ENCODE measurements at regions not wholly inside any gene's neighbourhood (a gene's known extent, or its start where the extent isn't known, plus 50 kb on each side); places are given as distances from the start of the nearest gene placed in this dataset.
"Not testable (repeated sequence)": the region's sequence is repeated elsewhere in the genome, so short reads cannot be mapped to it uniquely, and the experiment has no call there.

- DNase-seq, result no peak
These were observed 600.5 kb downstream of the LTN1 start for GRCh38 chr21:28391938-28392849.

- no peak for DNase-seq
These were observed 605.5 kb downstream of the LTN1 start for GRCh38 chr21:28387220-28387619.

GRCh38 chr21:28385845-28386244, 606.8 kb downstream of the LTN1 start:
- DNase-seq, result no peak

GRCh38 chr21:28381000-28381745, 611.5 kb downstream of the LTN1 start:
- not testable (repeated sequence) for DNase-seq

DNA sequence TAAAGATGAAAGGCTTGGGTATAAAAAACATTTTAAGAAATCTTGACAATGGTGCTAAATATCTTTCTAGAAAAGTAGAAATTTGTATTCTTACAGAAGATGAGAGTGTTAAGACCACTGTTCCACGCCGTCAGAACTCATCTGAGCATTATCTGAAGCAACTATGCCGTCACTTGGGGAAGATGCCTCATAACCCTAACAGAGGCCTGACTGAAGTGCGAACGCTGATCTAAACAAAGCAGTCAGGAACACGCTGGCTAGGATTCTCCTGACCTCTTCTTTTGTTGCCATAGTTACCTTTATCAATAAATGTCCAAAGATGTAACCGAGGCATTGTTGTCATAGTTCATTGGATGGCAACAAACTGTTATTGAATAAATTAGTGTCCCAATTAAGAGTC, 612.4 kb downstream of the LTN1 start:
- DNase-seq, result no peak

- DNase-seq, result no peak
These were observed 614.7 kb downstream of the LTN1 start for GRCh38 chr21:28378026-28378425.

DNA sequence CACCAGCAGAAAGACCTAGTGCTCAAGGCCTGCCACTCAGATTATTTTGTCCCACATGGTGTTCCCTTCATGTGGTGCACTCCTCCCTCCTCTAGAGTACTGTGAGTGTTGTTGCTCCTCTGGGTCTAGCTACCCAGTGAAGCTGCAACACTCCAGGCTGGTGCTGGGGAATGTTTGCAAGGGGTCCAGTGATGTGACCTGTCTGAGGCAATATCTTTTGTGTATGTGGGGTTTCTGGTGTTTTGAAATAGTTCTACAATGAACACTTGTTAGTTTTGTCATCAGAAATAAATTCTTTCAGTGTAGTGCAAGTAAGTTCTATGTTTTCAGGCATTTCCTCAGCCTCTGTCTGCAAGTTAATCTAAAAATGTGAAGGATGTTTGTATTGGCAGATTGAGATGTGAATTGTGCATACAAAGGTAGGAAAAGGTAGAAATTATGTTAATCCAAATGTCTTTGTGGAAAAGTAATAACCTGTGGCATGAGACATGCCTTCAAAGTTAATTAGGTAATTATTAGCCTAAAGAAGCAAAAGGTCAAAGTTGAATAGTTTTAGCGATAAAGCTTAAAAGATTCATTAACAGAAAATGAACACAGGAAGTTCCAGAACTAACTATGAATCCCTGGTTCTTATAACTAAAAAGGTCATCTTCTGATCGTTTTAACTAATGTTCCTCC, 616.8 kb downstream of the LTN1 start:
- DNase-seq, result no peak

DNA sequence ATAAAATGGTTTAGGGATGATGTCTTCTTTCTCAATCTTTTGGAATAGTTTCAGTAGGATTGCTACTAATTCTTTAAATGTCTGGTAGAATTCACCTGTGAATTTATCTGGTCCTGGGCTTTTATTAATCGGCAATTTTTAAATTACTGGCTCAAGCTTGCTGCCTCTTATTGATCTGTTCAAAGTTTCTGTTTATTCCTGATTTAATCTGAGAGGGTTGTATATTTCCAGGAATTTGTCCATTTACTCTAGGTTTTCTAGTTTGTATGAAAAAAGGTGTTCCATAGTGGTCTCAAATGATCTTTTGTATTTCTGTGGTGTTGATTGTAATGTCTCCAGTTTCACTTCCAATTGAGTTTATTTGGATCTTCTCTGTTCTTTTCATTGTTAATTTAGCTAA, 617.8 kb downstream of the LTN1 start:
- DNase-seq, result no peak

GRCh38 chr21:28371713-28372112, 621.0 kb downstream of the LTN1 start:
- DNase-seq, result no peak

DNA sequence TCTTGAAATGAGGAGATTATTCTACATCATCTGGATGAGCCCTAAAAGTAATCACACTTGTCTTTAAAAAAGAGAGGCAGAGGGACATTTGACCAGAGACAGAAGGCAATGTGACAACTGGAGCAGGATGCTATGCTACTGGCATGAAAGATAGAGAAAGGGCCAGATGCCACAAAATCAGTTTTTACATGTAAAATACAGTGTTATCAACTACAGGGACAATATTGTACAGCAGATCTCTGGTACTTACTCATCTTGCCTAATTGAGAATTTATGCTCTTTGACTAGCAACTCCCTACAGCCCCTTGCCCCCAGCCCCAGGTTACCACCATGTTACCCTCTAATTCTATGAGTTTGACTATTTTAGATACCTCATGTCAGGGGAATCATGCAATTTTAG, 633.4 kb downstream of the LTN1 start:
- no peak for DNase-seq

- DNase-seq, result no peak
These were observed 634.0 kb downstream of the LTN1 start for GRCh38 chr21:28358702-28359101.

DNA sequence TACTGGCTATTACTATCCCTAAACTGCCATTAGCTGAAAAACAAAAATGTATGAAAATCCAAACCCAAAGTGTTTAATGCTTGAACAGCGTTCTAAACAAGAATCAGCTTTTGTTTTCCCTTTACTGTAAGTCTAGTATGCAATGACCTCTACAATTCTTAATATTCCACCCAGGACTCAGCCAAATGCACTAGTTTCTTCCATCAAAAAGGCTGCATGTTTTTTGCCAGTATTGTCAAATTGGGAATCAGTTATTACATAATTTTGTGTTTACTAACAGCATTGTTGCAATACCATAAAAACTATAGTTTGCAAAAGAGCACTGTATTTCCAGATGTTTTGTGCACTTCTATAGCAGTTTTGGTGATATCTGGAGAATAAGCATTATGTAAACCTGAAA, 634.5 kb downstream of the LTN1 start:
- no peak for DNase-seq

GRCh38 chr21:28357743-28358142, 634.9 kb downstream of the LTN1 start:
- DNase-seq, result no peak

- DNase-seq, result no peak
These were observed 636.3 kb downstream of the LTN1 start for GRCh38 chr21:28356422-28356821.

DNA sequence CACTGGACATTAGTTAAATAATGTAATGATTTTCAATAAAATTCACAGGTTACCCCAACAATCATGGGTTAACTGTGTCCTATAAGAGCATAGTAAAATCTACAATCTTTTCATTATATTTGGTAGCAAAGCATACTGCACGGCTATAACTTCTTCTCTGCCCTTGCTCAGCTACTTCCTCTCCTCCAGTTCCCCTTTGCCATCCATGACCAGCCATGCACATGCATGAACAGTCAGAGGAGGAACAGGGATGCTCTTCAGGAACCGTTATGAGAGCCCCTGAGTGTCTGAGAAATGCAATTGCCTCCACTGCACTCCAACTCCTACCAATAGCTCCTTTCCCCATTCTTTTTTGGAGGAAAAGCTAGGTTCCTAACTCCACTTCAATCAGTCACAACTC, 646.7 kb downstream of the LTN1 start:
- no peak for DNase-seq

- DNase-seq, result no peak
These were observed 647.7 kb downstream of the LTN1 start for GRCh38 chr21:28344985-28345384.

DNA sequence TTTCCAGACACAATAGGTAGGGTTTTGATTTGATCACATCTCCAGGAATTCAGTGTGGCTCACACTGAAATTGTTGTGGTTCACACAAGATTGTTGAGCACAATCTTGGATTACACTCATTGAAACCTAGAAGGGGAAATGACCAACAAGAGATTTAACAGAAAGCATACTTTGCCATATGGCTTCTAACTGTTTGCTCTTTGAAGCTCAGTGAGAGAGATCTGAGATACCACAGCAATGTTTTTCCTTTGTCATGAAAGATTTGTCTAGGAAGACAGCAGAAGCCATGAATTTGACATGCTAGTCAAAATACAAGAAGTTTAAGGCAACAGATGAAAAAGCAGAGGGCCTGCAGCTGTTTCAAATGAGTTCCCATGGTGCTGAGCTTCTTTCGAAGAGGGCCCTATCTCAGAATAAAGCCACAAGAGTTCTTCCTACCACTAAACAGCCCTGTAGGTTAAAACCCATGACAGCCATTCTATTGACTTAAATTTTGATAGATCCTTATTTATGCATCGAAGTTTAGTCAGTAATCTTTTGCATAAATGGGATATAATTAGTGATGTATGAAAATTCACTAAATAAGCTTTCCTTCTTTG, 650.4 kb downstream of the LTN1 start:
- no peak for DNase-seq

DNA sequence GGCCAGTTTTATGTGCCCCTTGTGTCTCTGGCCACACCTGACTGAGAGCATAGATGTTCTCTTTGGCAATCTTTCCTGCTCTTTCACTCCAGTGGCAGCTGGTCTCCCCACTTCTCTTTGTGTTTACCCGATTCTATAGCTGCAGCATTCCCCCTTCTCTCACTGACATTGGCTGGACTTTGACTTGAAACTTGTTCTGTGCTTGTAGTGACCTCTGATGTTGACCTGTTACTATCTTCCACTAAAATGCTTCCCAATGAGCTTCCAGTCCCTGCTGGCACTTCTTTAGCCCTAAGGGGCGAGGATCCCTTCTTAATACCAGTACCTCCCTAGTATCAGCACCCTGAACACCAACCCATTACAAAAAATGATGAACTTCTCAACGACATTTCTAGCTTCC, 653.3 kb downstream of the LTN1 start:
- DNase-seq, result no peak

DNA sequence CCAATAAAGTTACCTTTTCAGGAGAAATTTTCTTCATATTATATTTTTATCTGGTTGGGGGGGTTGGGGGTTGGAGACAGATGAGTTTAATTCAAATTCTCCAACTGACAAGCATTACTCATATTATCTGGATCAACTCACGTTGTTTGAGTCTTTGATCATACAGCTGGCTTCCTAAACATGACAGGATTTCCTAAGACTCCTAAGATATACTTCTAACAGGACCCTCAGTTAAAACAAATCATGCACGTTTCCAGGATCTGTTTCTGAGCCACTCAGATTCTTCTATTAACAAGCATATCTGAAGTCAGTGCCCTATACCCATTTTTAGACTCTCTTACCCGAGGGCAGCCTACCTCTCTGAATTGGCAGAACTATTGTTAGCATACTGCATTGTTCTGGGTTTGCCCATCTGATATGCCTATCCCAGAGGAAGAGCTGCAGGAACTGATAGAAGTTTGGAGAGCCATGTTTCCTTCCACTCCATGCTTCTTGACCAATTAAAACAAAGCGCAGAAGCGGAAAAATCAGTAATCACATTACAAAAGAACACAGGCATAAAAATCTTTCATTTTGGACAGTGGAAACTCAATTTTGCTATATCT, 653.9 kb downstream of the LTN1 start:
- DNase-seq, result no peak

GRCh38 chr21:28337315-28337714, 655.4 kb downstream of the LTN1 start:
- no peak for DNase-seq

- DNase-seq, result no peak
These were observed 656.4 kb downstream of the LTN1 start for GRCh38 chr21:28336314-28336713.

DNA sequence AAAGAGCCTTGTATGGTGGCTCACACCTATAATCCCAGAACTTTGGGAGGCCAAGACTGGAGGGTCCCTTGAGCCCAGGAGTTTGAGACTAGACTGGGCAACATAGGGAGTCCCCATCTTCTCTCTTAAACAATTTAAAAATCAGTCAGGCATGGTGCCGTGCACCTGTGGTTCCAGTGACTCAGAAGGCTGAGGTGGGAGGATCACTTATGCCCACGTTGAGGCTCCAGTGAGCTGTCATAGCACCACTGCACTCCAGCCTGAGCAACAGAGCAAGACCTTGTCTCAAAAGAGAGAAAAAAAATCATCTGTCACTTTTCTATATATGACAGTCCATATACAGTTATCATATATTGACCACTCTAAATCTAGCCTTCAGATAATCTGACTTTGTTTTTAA, 658.3 kb downstream of the LTN1 start:
- DNase-seq, result no peak

DNA sequence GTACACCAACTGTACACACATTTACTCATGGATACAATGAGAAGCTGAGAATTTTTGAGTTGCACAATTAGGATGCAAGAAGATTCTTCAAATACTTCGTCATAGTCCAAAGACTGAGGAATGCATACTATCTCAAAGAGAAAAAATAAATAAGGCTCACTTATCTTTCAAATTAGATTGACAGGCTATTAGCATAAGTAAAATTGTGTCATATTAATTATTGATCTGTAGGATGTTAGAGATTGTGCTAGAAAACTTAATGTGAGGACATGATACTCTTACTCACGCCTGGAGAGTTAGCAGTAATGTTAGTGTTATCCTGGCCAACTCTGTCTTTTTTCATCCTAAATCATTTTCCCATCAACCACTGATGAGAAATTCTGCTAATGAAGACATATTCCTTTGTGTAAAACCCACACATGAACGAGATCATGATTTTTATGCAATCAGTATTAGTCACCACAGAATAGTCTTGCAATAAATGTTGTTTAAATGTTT, 659.0 kb downstream of the LTN1 start:
- no peak for DNase-seq

Measured in NCI-H2081 treated with DMSO at 0.1 percent for 48 hours (cell line).